ENCODE measurements at regions not wholly inside any gene's neighbourhood (a gene's known extent, or its start where the extent isn't known, plus 50 kb on each side); places are given as distances from the start of the nearest gene placed in this dataset.

DNA sequence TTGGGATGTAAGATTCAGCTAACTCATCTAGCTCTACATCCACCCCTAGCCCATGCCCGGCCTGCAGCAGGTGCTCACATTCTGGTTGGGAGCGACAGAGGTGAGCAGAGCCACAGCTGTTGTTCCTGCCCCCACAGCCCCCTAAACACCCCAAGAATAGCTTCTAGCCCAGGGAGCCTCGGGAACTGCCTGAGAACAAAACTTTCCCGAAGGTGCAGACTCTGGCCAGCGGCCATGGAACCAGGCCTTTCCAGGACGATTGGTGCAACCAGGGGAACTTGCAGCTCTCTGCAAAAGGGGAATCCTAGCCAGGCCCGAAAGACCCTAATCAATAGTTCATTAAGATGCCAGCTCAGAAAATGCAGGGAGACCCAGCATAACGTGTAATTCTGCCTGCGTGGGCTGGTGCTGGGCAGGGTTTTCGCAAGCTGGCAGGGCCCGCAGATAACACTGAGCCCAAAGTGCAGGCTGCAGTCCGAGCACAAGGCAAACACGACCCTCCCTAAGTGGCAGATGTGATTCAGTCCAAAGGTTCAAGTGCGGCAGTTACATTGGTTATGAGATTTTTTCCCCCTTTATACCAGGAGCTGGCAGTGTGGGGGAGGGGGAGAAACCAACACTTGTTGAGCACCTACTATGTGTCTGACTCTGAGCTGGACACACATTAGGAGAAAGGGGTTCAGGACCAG lies 122.5 kb upstream of the MAP1LC3B2 start:
- TF ChIP-seq, protein P1, sequence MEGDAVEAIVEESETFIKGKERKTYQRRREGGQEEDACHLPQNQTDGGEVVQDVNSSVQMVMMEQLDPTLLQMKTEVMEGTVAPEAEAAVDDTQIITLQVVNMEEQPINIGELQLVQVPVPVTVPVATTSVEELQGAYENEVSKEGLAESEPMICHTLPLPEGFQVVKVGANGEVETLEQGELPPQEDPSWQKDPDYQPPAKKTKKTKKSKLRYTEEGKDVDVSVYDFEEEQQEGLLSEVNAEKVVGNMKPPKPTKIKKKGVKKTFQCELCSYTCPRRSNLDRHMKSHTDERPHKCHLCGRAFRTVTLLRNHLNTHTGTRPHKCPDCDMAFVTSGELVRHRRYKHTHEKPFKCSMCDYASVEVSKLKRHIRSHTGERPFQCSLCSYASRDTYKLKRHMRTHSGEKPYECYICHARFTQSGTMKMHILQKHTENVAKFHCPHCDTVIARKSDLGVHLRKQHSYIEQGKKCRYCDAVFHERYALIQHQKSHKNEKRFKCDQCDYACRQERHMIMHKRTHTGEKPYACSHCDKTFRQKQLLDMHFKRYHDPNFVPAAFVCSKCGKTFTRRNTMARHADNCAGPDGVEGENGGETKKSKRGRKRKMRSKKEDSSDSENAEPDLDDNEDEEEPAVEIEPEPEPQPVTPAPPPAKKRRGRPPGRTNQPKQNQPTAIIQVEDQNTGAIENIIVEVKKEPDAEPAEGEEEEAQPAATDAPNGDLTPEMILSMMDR (conservative IDR thresholded peaks at IDR 0.05 in 1 of 2, IDR thresholded peaks at IDR 0.05 in 1 of 2; ENCODE audit: low read depth in 1 of 2, low read length in 2 of 2) = no peak
- no peak for TF ChIP-seq EZH2 (IDR thresholded peaks at IDR 0.05; ENCODE audit: low read length, missing control alignments)

All from fibroblast of lung (primary cell).